GM12892 (cell line): ENCODE measurements at regions not wholly inside any gene's neighbourhood (a gene's known extent, or its start where the extent isn't known, plus 50 kb on each side); places are given as distances from the start of the nearest gene placed in this dataset.
"Not testable (repeated sequence)": the region's sequence is repeated elsewhere in the genome, so short reads cannot be mapped to it uniquely, and the experiment has no call there.

Experiments used
- DNase-seq: peaks from one replicate; pipeline ENCODE4 v3.0.0; 2011; ENCODE audit not compliant: insufficient read length
- FAIRE-seq: peaks from 2 replicates; lab custom pipeline; 2011; peaks lifted over from hg19 to GRCh38; lab: Jason Lieb, UNC
- POLR2A ChIP-seq: IDR thresholded peaks from 2 replicates; pipeline ENCODE4 v1.6.1; 2011; ENCODE audit warnings: low read depth, low read length, control low read depth
- POLR2AphosphoS5 ChIP-seq: IDR thresholded peaks from 2 replicates; pipeline ENCODE4 v1.6.1; 2011; ENCODE audit warnings: low read depth, low read length, control low read depth
- TAF1 ChIP-seq: IDR thresholded peaks from 2 replicates; pipeline ENCODE4 v1.6.1; 2011; ENCODE audit warnings: low read depth, mild to moderate bottlenecking, control low read depth, low read length, borderline replicate concordance

GRCh38 chr15:69668039-69668705 is 215.6 kb downstream of the RPLP1 start:
- TF ChIP-seq TAF1 (no peak), POLR2A (no peak), POLR2AphosphoS5 (no peak)
- peak; percentile 46 for FAIRE-seq
- no peak for DNase-seq

GRCh38 chr15:69668963-69669362 is 216.3 kb downstream of the RPLP1 start:
- no peak for TF ChIP-seq POLR2A
- TF ChIP-seq TAF1, result no peak
- no peak for TF ChIP-seq POLR2AphosphoS5
- FAIRE-seq (peak; percentile 96), DNase-seq (peak; percentile 34)

GRCh38 chr15:69669446-69669845 is 216.8 kb downstream of the RPLP1 start:
- FAIRE-seq, result no peak
- no peak for DNase-seq
- no peak for TF ChIP-seq POLR2AphosphoS5
- no peak for TF ChIP-seq POLR2A
- TF ChIP-seq TAF1, result no peak

GRCh38 chr15:69673291-69673881 is 220.8 kb downstream of the RPLP1 start:
- DNase-seq, result no peak
- no peak for TF ChIP-seq POLR2AphosphoS5
- no peak for TF ChIP-seq POLR2A
- TF ChIP-seq TAF1, result no peak
- no peak for FAIRE-seq

GRCh38 chr15:69675731-69676130 is 223.1 kb downstream of the RPLP1 start:
- FAIRE-seq (no peak), DNase-seq (no peak)
- TF ChIP-seq POLR2AphosphoS5, result no peak
- no peak for TF ChIP-seq POLR2A
- TF ChIP-seq TAF1, result no peak

- TF ChIP-seq POLR2AphosphoS5 (no peak), POLR2A (no peak), TAF1 (no peak)
- DNase-seq (no peak), FAIRE-seq (peak; percentile 90)
Measured at GRCh38 chr15:69677403-69677802, 224.8 kb downstream of the RPLP1 start.

GRCh38 chr15:69679623-69680228 is 227.1 kb downstream of the RPLP1 start:
- TF ChIP-seq POLR2AphosphoS5, result peak; percentile 28; the same call in 1 of the 2 replicates
- TF ChIP-seq POLR2A, result no peak
- 0 out of 2 replicates have a peak, but pooled peaks have one; percentile 34 for TF ChIP-seq TAF1
- DNase-seq (peak; percentile 34), FAIRE-seq (peak; percentile 94)

- not testable (repeated sequence) for DNase-seq
Measured at GRCh38 chr15:69684823-69685222, 232.2 kb downstream of the RPLP1 start.

GRCh38 chr15:69685512-69686452 is 233.2 kb downstream of the RPLP1 start:
- TF ChIP-seq POLR2A, result no peak
- FAIRE-seq (no peak), DNase-seq (no peak)

More at GRCh38 chr15:69684823-69685222, 232.2 kb downstream of the RPLP1 start:
- FAIRE-seq, result not testable (repeated sequence)

GRCh38 chr15:69686626-69687025 is 234.0 kb downstream of the RPLP1 start:
- FAIRE-seq (no peak), DNase-seq (no peak)

GRCh38 chr15:69689133-69689532 is 236.5 kb downstream of the RPLP1 start:
- DNase-seq, result no peak
- no peak for FAIRE-seq
- TF ChIP-seq TAF1 (no peak), POLR2AphosphoS5 (no peak), POLR2A (no peak)

More at GRCh38 chr15:69686626-69687025, 234.0 kb downstream of the RPLP1 start:
- TF ChIP-seq POLR2AphosphoS5, result no peak
- no peak for TF ChIP-seq POLR2A
- no peak for TF ChIP-seq TAF1

- FAIRE-seq (no peak), DNase-seq (no peak)
Measured at GRCh38 chr15:69691307-69692015, 238.8 kb downstream of the RPLP1 start.

More at GRCh38 chr15:69691307-69692015, 238.8 kb downstream of the RPLP1 start:
- TF ChIP-seq POLR2AphosphoS5 (no peak), TAF1 (no peak), POLR2A (no peak)
